ENCODE measurements at regions not wholly inside any gene's neighbourhood (a gene's known extent, or its start where the extent isn't known, plus 50 kb on each side); places are given as distances from the start of the nearest gene placed in this dataset.

DNA sequence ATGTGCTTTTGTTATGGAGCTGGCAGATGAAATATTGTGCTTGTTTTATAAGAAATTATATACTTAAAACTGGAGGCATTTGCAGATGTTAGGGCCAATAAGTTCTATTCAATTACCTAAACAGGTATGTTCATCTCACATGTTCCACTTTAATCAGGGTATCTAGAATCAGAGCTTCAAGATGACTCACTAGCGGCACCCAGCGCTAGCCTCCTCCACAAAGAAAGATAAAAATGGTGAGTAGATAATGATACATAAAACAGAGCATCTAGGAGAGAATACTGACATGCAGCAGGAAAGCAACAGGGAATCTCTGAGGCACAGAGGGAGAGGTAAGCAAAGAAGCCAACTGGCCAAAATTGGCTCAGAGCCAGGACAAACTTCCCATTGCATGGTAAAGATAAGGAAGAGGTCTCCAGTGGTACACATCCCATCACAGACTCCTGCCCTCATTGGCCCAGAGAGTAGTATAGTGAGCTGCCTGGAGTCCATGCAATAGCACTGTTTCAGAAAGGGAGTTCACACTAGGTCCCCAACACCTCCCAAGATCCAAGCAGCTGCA, 200.7 kb upstream of the SPTLC3 start:
- H3K4me3 Mint-ChIP-seq = no peak overlapping the region
- WGBS (ENCODE audit: insufficient coverage) = no CpG with 5 or more reads among the region's 2 CpGs

DNA sequence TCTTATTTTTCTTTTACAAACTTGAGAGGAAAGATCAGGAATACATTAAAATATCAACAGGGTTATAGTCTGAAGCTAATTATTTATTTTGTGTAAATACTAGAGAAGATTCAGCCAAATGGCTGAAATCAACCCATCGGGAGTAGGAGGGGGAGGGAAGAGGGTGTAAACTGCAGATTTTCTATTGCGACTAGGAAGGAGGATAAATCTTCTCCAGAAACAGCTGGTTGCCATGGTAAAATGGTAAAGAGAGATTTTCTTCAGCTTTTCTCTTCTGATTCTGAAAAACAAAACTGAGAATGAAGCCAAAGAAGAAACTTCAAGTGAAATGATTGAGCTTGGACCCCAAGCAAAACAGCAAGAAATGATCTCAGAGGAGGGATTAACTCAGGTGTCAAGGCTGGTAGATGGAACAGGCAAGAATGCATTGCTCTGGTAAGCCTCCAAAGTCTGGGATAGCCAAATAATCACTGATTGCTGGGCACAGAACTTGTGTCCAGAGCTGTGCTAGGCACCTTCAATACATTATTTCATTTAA, 193.5 kb upstream of the SPTLC3 start:
- H3K9ac ChIP-seq (ENCODE audit: insufficient read depth, low read length, poor library complexity, severe bottlenecking) = no peak overlapping the region
- no peak for DNase-seq
- TF ChIP-seq, protein P1, sequence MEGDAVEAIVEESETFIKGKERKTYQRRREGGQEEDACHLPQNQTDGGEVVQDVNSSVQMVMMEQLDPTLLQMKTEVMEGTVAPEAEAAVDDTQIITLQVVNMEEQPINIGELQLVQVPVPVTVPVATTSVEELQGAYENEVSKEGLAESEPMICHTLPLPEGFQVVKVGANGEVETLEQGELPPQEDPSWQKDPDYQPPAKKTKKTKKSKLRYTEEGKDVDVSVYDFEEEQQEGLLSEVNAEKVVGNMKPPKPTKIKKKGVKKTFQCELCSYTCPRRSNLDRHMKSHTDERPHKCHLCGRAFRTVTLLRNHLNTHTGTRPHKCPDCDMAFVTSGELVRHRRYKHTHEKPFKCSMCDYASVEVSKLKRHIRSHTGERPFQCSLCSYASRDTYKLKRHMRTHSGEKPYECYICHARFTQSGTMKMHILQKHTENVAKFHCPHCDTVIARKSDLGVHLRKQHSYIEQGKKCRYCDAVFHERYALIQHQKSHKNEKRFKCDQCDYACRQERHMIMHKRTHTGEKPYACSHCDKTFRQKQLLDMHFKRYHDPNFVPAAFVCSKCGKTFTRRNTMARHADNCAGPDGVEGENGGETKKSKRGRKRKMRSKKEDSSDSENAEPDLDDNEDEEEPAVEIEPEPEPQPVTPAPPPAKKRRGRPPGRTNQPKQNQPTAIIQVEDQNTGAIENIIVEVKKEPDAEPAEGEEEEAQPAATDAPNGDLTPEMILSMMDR (IDR thresholded peaks at IDR 0.05) = no peak
- no peaks in the 10 kb centered on the region for H3K27me3 ChIP-seq (ENCODE audit: control insufficient read depth in 2 of 2, insufficient read depth in 2 of 2, low read length in 2 of 2)
- H3K4me3 Mint-ChIP-seq = no peak overlapping the region
- H2AFZ ChIP-seq (ENCODE audit: insufficient read depth, low read depth, low read length, poor library complexity, severe bottlenecking) = no peak overlapping the region
- H3K36me3 Mint-ChIP-seq = no peaks in the 10 kb centered on the region
- no peak overlapping the region for H3K27ac ChIP-seq (ENCODE audit: low read depth in 1 of 2, low read length in 2 of 2)
- H3K36me3 ChIP-seq (replicated peaks in 1 of 2; ENCODE audit: control insufficient read depth in 1 of 2, insufficient read depth in 2 of 2, low read length in 2 of 2) = no peaks in the 10 kb centered on the region
- H3K4me1 Mint-ChIP-seq = no peaks in the 10 kb centered on the region
- H3K4me1 ChIP-seq (ENCODE audit: control insufficient read depth in 1 of 2, insufficient read depth in 2 of 2, low read length in 2 of 2) = no peaks in the 10 kb centered on the region
- H3K27me3 Mint-ChIP-seq (ENCODE audit: low read depth in 3 of 3) = peaks cover 0 to 3% (median 0%) of the 10 kb centered on the region in 3 donors
- H3K27ac Mint-ChIP-seq = no peak overlapping the region
- no peak overlapping the region for H3K4me2 ChIP-seq (replicated peaks; ENCODE audit: extremely low read depth, low read length, poor library complexity, severe bottlenecking)
- H3K9me3 ChIP-seq (replicated peaks in 1 of 2; ENCODE audit: control insufficient read depth in 1 of 2, insufficient read depth in 1 of 2, low read length in 2 of 2) = no peaks in the 10 kb centered on the region
- WGBS (ENCODE audit: insufficient coverage) = 50% methylated on average over 2 of the region's 2 CpGs
- peaks cover 2 to 10% (median 4%) of the 10 kb centered on the region in 7 donors for H3K9me3 Mint-ChIP-seq
- no peak overlapping the region for H3K4me3 ChIP-seq (replicated peaks in 1 of 3; ENCODE audit: low read depth in 2 of 3, low read length in 3 of 3)
- intact Hi-C loops (cut with micrococcal nuclease) = no loop called here
- H3K79me2 ChIP-seq (ENCODE audit: insufficient read depth, low read length) = no peaks in the 10 kb centered on the region
- H4K20me1 ChIP-seq (ENCODE audit: insufficient read depth, low read length) = no peaks in the 10 kb centered on the region

More for the DNA sequence above, 200.7 kb upstream of the SPTLC3 start:
- intact Hi-C loops (cut with micrococcal nuclease) = no loop called here
- DNase-seq = no peak
- Mint-ChIP-seq H3K36me3 (no peaks in the 10 kb centered on the region), H3K4me1 (no peaks in the 10 kb centered on the region), H3K9me3 (peaks cover 12 to 25% (median 17%) of the 10 kb centered on the region in 7 donors), H3K27me3 (ENCODE audit: low read depth in 3 of 3) (no peaks in the 10 kb centered on the region), H3K27ac (no peak overlapping the region)
- Histone ChIP-seq H3K4me1 (ENCODE audit: control insufficient read depth in 1 of 2, insufficient read depth in 2 of 2, low read length in 2 of 2) (no peaks in the 10 kb centered on the region), H3K27ac (ENCODE audit: low read depth in 1 of 2, low read length in 2 of 2) (no peak overlapping the region), H3K4me3 (replicated peaks in 1 of 3; ENCODE audit: low read depth in 2 of 3, low read length in 3 of 3) (no peak overlapping the region), H4K20me1 (ENCODE audit: insufficient read depth, low read length) (no peaks in the 10 kb centered on the region), H3K9me3 (replicated peaks in 1 of 2; ENCODE audit: control insufficient read depth in 1 of 2, insufficient read depth in 1 of 2, low read length in 2 of 2) (peaks cover 17 to 18% of the 10 kb centered on the region in 2 donors), H3K36me3 (replicated peaks in 1 of 2; ENCODE audit: control insufficient read depth in 1 of 2, insufficient read depth in 2 of 2, low read length in 2 of 2) (no peaks in the 10 kb centered on the region), H2AFZ (ENCODE audit: insufficient read depth, low read depth, low read length, poor library complexity, severe bottlenecking) (no peak overlapping the region), H3K27me3 (ENCODE audit: control insufficient read depth in 2 of 2, insufficient read depth in 2 of 2, low read length in 2 of 2) (no peaks in the 10 kb centered on the region), H3K9ac (ENCODE audit: insufficient read depth, low read length, poor library complexity, severe bottlenecking) (no peak overlapping the region), H3K79me2 (ENCODE audit: insufficient read depth, low read length) (no peaks in the 10 kb centered on the region), H3K4me2 (replicated peaks; ENCODE audit: extremely low read depth, low read length, poor library complexity, severe bottlenecking) (no peak overlapping the region)
- TF ChIP-seq, protein P1 (IDR thresholded peaks at IDR 0.05) = no peak

Measured in CD14-positive monocyte (primary cell).